Lower leg skin (tissue), 3 donors: ENCODE measurements at regions not wholly inside any gene's neighbourhood (a gene's known extent, or its start where the extent isn't known, plus 50 kb on each side); places are given as distances from the start of the nearest gene placed in this dataset.

Experiments
- POLR2A ChIP-seq, 2 donors: fragments of 450-650 bp; IDR thresholded peaks; one replicate each; pipeline ENCODE4 v1.6.1; 2016 to 2017; ENCODE audit warnings: antibody characterized with exemption in 2 of 2, mild to moderate bottlenecking in 1 of 2, moderate library complexity in 1 of 2
- TF ChIP-seq, protein P1 (sequence below), 3 donors: fragments of 450-650 bp; IDR thresholded peaks; one replicate each; pipeline ENCODE4 v1.5.1; 2016; ENCODE audit warnings: antibody characterized with exemption in 3 of 3, mild to moderate bottlenecking in 3 of 3, moderate library complexity in 2 of 3

DNA sequence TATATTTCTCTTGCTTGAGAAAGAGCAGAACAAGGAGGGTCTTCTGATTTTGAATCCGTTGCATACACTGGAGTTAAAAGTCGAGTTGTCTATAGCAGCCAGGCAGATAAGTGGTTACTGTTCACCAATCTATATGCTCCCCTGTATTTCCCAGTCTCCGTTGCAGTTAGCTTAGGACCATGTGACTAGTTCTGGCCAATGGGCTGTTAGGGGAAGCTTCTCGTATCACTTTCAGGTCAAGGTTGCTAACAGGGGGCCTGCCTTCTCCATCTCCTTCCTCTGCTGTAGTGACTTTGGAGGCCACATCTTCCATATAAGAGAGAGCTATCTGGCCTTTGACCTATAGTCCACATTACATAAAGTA is 188.5 kb upstream of the KBTBD8 start:
- TF ChIP-seq, protein P1, sequence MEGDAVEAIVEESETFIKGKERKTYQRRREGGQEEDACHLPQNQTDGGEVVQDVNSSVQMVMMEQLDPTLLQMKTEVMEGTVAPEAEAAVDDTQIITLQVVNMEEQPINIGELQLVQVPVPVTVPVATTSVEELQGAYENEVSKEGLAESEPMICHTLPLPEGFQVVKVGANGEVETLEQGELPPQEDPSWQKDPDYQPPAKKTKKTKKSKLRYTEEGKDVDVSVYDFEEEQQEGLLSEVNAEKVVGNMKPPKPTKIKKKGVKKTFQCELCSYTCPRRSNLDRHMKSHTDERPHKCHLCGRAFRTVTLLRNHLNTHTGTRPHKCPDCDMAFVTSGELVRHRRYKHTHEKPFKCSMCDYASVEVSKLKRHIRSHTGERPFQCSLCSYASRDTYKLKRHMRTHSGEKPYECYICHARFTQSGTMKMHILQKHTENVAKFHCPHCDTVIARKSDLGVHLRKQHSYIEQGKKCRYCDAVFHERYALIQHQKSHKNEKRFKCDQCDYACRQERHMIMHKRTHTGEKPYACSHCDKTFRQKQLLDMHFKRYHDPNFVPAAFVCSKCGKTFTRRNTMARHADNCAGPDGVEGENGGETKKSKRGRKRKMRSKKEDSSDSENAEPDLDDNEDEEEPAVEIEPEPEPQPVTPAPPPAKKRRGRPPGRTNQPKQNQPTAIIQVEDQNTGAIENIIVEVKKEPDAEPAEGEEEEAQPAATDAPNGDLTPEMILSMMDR (IDR thresholded peaks at IDR 0.05), result no peak
- no peak for TF ChIP-seq POLR2A (IDR thresholded peaks at IDR 0.05)
